MM.1S (cell line): ENCODE measurements at regions not wholly inside any gene's neighbourhood (a gene's known extent, or its start where the extent isn't known, plus 50 kb on each side); places are given as distances from the start of the nearest gene placed in this dataset.

Experiments
- CTCF ChIP-seq: fragments of 300-600 bp; sonication (generic); IDR thresholded peaks from 2 replicates; pipeline ENCODE4 v1.5.1; 2016; ENCODE audit warnings: antibody characterized with exemption, low read length, mixed read lengths
- EZH2 ChIP-seq: fragments of 300-600 bp; sonication (generic); optimal IDR thresholded peaks from 2 replicates; pipeline ENCODE3; 2017; ENCODE audit warnings: low read depth, mild to moderate bottlenecking, antibody characterized with exemption, low read length, mixed read lengths
- EZH2phosphoT487 ChIP-seq: fragments of 300-600 bp; sonication (generic); IDR thresholded peaks from 2 replicates; pipeline ENCODE4 v1.6.1; 2018; ENCODE audit warnings: antibody characterized with exemption, low read length

- TF ChIP-seq EZH2 (no peak), CTCF (no peak), EZH2phosphoT487 (no peak)
Observed at GRCh38 chr3:70726961-70727360, 414.5 kb upstream of the MDFIC2 start.
